Posterior vena cava (tissue), 2 donors: ENCODE measurements at regions not wholly inside any gene's neighbourhood (a gene's known extent, or its start where the extent isn't known, plus 50 kb on each side); places are given as distances from the start of the nearest gene placed in this dataset.
"Not testable (repeated sequence)": the region's sequence is repeated elsewhere in the genome, so short reads cannot be mapped to it uniquely, and the experiment has no call there.

Experiments used
- DNase-seq: peaks from one replicate; pipeline ENCODE4 v3.0.0-alpha.2; 2020; ENCODE audit warnings: low spot score
- intact Hi-C, 2 donors: fragments of 100-400 bp; cut with DNase I; formaldehyde crosslinking; loops; one replicate each; pipeline versions ENCODE4 v1.14.1 to v1.14.2; 2022 to 2023
- donor health status: DM: yes; HTN: yes; CAD: no.
- donor health status: DM: yes; HTN: yes; CAD: no.

DNA sequence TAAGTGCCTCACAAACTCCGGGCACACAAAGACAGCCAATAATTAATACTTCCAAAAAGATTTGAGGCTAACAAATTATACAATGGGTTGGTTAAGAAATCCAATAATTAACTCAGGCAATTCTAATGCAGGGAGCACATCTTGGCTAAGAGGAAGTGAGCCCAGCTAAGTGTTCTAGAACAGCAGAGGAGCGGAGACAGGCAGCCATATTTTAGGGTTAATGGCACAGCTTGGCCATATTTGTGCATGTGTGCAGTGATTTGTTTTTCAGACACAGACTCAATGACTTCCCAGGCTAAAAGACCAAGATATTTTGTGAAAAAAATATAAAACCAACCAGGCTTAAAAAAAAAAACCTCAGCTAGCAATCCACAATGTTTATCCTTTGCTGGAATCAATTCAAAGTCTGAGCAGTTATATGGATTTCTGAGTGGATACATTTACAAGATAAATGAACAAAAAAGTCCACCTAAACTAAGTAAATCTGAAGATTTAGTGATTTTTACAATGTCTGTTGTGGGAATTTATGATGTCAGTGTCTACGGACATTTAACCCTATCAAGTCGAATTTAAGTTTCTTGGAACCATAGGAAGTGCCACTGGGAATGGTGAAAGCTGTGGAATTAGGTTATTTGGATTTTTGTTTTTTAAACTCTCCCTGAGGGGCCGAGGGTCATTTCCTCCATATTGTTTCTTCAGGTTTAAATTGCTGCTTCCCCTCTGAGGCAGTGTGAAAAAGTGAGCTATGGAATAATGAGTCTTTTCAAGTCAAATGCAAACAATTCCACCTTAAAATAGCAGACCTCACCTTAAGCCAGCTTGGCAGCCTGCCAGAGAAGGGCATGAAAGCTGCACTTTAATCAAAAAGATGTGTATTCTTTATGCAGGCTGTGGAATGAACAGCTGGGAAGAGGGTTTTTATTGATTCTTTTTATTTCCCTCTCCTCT lies 413.7 kb upstream of the TBL1XR1 start:
- intact Hi-C loops: loop anchor here in 1 of 2 donors (10.0 kb wide), 1 partner anchor 246 kb away; no protein-coding TSS in a partner anchor
- DNase-seq: no peak

- intact Hi-C loops: loop anchor here in 1 of 2 donors (10.0 kb wide), 1 partner anchor 247 kb away; no protein-coding TSS in a partner anchor
- DNase-seq: no peak
These were observed 414.6 kb upstream of the TBL1XR1 start for GRCh38 chr3:177611752-177612334.

DNA sequence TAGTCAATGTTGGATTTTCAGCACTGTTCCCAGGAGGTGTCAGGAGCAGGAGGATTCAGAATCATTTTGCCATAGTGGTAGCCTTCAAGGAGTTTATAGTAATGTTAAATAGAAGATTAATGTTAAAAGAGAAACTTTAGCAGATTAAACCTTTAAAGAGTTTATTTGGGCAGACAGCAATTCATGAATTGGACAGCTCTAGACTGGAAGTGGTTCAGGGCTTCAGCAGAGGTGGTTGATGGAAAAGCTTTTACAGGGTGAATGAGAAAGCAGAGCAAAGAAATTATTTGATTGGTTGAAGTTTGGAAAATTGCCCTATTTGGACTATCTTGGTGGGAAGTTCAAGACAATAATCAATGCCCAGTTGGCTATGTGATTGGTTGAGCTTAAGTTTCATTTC lies 416.6 kb upstream of the TBL1XR1 start:
- DNase-seq: no peak
- intact Hi-C loops: loop anchor here in 1 of 2 donors (10.0 kb wide), 1 partner anchor 249 kb away; no protein-coding TSS in a partner anchor

DNA sequence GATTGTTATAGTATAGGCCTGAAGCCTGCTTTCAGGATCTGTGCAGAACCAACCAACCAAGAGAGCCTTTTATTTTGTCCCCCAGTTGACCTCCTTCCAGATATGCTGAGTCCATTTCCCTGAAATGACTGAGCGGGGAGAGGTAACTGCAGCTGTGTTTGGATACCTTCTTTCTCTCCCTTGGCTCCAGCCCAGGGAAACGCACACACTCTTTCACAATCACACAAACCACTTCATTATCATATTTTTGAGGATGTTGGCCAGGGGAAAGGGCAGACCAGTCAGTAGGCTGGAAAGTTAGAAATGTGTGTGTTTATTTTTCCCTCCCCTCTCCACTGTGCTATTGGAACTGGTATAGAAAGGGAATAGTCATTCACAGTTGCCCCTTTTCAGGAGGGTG lies 417.7 kb upstream of the TBL1XR1 start:
- DNase-seq: peak; percentile 89
- intact Hi-C loops: loop anchor here in 1 of 2 donors (10.0 kb wide), 1 partner anchor 250 kb away; no protein-coding TSS in a partner anchor

DNA sequence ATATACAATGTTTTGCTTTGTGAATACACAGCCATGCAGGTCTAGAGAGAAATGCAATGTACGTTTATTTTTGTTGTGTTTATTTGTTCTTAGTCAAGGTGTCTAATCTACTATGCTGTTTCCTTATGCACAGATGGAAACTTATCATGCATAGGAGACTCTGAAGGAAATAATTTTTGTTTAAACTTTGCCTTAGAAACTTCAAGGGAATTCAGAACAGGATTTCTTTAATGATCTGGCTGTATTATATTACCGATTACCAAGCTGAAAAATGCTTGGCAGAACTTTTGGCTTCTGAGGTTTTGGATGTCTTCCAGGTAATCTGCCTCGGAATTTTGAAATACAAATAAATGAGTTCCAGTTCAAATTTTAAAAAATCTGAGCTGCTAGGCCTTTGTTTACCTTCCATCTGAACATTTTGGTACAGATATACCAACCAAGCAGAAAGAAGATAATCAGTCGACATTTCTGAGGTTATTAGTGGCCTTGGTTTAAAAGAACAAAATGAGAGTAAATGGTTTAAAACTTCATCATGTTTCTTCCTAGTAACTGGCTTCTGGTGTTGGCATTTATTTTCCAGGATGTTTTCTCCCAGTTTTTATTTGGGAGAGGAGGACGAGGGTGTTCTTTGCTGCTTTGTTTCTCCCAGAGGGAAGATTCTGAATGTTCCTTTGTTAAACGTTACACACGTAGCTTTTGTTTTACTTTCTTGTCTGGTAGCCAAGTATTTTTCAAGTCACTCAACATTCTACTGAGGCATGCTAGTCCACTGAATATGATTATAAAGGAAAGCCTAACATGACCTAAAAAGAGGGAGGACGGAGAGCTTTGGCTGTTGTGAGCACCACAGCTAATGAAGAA lies 421.8 kb upstream of the TBL1XR1 start:
- DNase-seq: no peak
- intact Hi-C loops: loop anchor here (1.0 to 10.0 kb wide), 2 partner anchors 28 to 254 kb away; no protein-coding TSS in a partner anchor

DNA sequence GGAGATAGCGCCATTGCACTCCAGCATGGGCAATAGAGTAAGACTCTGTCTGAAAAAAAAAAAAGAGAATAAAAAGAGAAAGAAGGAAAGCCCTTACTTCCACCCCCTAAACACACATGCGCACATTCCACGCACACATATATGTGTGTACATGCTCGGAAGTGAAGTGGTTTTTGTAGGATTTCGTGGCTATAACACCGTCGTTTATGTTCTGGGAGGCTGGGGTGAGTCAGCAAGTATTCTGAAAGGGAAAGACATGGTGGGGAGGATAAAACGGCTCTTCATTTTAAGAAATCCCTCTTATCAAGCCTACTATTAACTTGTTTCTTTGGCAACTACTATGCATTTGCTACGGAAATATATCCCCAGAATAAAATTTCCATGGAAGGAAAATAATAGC lies 422.8 kb upstream of the TBL1XR1 start:
- DNase-seq: no peak
- intact Hi-C loops: no loop called here

GRCh38 chr3:177622520-177622919 lies 425.2 kb upstream of the TBL1XR1 start:
- no peak for DNase-seq
- intact Hi-C loops: no loop called here

GRCh38 chr3:177622982-177623617 lies 425.8 kb upstream of the TBL1XR1 start:
- intact Hi-C loops: no loop called here
- no peak for DNase-seq

GRCh38 chr3:177624528-177625495 lies 427.5 kb upstream of the TBL1XR1 start:
- DNase-seq: no peak
- intact Hi-C loops: no loop called here

DNA sequence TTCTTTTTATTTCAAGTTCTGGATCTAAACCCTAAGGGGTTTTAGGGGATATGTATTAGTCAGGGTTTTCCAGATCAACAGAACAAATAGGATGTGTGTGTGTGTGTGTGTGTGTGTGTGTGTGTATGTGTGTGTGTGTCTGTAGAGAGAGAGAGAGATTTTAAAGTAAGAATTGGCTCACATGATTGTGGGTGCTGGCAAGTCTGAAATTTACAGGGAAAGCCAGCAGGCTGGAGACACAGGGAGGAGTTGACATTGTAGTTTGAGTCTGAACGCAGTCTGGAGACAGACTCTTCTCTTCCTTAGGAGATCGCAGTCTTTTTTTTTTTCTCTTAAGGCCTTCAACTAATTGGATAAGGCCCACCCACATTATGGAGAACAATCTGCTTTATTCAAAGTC lies 428.8 kb upstream of the TBL1XR1 start:
- intact Hi-C loops: no loop called here
- DNase-seq: no peak

GRCh38 chr3:177628095-177628719 lies 430.9 kb upstream of the TBL1XR1 start:
- intact Hi-C loops, DNase-seq: not testable (repeated sequence)

GRCh38 chr3:177629276-177629675 lies 432.0 kb upstream of the TBL1XR1 start:
- no peak for DNase-seq
- intact Hi-C loops: no loop called here

GRCh38 chr3:177633671-177634207 lies 436.5 kb upstream of the TBL1XR1 start:
- intact Hi-C loops: no loop called here
- DNase-seq: no peak

GRCh38 chr3:177635601-177636106 lies 438.4 kb upstream of the TBL1XR1 start:
- intact Hi-C loops, DNase-seq: not testable (repeated sequence)

DNA sequence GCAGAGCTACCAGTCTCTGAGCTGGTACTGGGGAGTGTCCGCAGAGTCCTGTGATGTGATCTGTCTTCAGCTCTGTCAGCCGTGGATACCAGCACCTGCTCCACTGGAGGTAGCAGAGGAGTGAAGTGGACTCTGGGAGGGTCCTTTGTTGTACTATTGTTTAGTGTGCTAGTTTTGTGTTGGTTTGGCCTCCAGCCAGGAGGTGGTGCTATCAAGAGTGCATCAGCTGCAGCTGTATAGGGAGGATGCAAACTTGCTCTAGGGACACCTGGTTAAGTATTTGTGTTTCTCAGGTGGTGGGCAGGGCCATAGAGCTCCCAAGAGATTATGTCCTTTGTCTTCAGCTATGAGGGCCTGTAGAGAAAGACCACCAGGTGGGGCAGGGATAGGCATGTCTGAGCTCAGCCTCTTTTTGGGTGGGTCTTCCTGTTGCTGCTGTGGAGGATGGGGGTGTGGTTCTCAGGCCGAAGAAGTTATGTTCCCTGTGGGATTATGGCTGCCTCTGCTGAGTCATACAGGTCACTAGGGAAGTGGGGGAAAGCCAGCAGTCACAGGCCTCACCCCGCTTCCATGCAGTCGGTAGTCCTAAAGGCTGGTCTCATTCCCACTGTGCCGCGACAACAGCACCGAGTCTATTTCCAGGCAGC lies 443.2 kb upstream of the TBL1XR1 start:
- intact Hi-C loops: no loop called here

GRCh38 chr3:177641206-177641605 lies 443.9 kb upstream of the TBL1XR1 start:
- peak; percentile 48 for DNase-seq
- intact Hi-C loops: no loop called here

More for the DNA sequence above, 443.2 kb upstream of the TBL1XR1 start:
- peak; percentile 38 for DNase-seq
